Keratinocyte (primary cell): ENCODE measurements at regions not wholly inside any gene's neighbourhood (a gene's known extent, or its start where the extent isn't known, plus 50 kb on each side); places are given as distances from the start of the nearest gene placed in this dataset.

Experiments
- DNase-seq: peaks from one replicate; pipeline ENCODE4 v3.0.0-alpha.2; 2011; ENCODE audit warnings: low read depth, missing footprints, low spot score
- FAIRE-seq: peaks from 2 replicates; lab custom pipeline; 2011; peaks lifted over from hg19 to GRCh38; lab: Jason Lieb, UNC
- H2AFZ ChIP-seq: 2 replicates; pipeline ENCODE4 v1.6.0; 2012; ENCODE audit warnings: low read length, control low read depth, inconsistent platforms; ENCODE audit not compliant: control insufficient read depth
- H3K27ac ChIP-seq: 2 replicates; pipeline ENCODE4 v1.5.1; 2011; ENCODE audit warnings: low read length; ENCODE audit not compliant: control insufficient read depth, insufficient read depth
- H3K27me3 ChIP-seq: 3 replicates; pipeline ENCODE4 v1.6.0; 2011; ENCODE audit warnings: low read length; ENCODE audit not compliant: control insufficient read depth, insufficient read depth; ENCODE audit errors: extremely low read depth
- H3K36me3 ChIP-seq, 2 experiments: 2 replicates in 1 of 2; 3 replicates in 1 of 2; pipeline ENCODE4 v1.5.1; 2011; ENCODE audit warnings: low read length in 2 of 2, mild to moderate bottlenecking in 1 of 2; ENCODE audit not compliant: control insufficient read depth in 2 of 2, insufficient read depth in 2 of 2; ENCODE audit errors: extremely low read depth in 1 of 2
- H3K4me1 ChIP-seq: 3 replicates; pipeline ENCODE4 v1.5.1; 2011; ENCODE audit warnings: low read length; ENCODE audit not compliant: control insufficient read depth, insufficient read depth; ENCODE audit errors: extremely low read depth
- H3K4me2 ChIP-seq: 3 replicates; pipeline ENCODE4 v1.6.0; 2011; ENCODE audit warnings: low read depth, low read length; ENCODE audit not compliant: control insufficient read depth, insufficient read depth; ENCODE audit errors: extremely low read depth
- H3K4me3 ChIP-seq, 3 experiments: fragments of 200-600 bp in 1 of 3; sonication (generic) in 1 of 3; 2 replicates in 2 of 3; 3 replicates in 1 of 3; pipeline ENCODE4 v1.5.1; 2011 to 2016; ENCODE audit warnings: low read length in 3 of 3, mild to moderate bottlenecking in 3 of 3, control low read depth in 2 of 3, inconsistent platforms in 1 of 3, low read depth in 1 of 3, mixed read lengths in 1 of 3, mixed run types in 1 of 3, moderate library complexity in 1 of 3; ENCODE audit not compliant: control insufficient read depth in 2 of 3, insufficient read depth in 2 of 3; ENCODE audit errors: extremely low read depth in 1 of 3
- H3K79me2 ChIP-seq: 2 replicates; pipeline ENCODE4 v1.6.0; 2012; ENCODE audit warnings: low read length; ENCODE audit not compliant: control insufficient read depth, insufficient read depth
- H3K9ac ChIP-seq: 3 replicates; pipeline ENCODE4 v1.6.0; 2011; ENCODE audit warnings: low read length; ENCODE audit not compliant: control insufficient read depth, insufficient read depth; ENCODE audit errors: extremely low read depth
- H3K9me1 ChIP-seq: 3 replicates; pipeline ENCODE4 v1.6.0; 2011; ENCODE audit warnings: low read length; ENCODE audit not compliant: control insufficient read depth, insufficient read depth; ENCODE audit errors: extremely low read depth
- H3K9me3 ChIP-seq: 2 replicates; pipeline ENCODE4 v1.5.1; 2012; ENCODE audit warnings: low read depth, low read length; ENCODE audit not compliant: control insufficient read depth
- H4K20me1 ChIP-seq: 3 replicates; pipeline ENCODE4 v1.6.0; 2011; ENCODE audit warnings: low read length; ENCODE audit not compliant: control insufficient read depth, insufficient read depth; ENCODE audit errors: extremely low read depth
- EZH2 ChIP-seq: IDR thresholded peaks from one replicate; pipeline ENCODE4 v1.6.1; 2012; ENCODE audit warnings: inconsistent platforms, mild to moderate bottlenecking, low read length, moderate library complexity
- dilution Hi-C: fragments of 300-500 bp; cut with MboI; formaldehyde crosslinking; loops from one replicate; pipeline ENCODE4 v1.7.0; 2020; ENCODE audit warnings: low sequenced_read_pairs; ENCODE audit not compliant: extremely low pct_ligation_motif_present
- TF ChIP-seq, protein P1 (sequence below), 3 experiments: IDR thresholded peaks in 1 of 3; conservative IDR thresholded peaks in 1 of 3; optimal IDR thresholded peaks in 1 of 3; 2 replicates in 2 of 3; 3 replicates in 1 of 3; pipeline versions ENCODE3 to v1.5.1; 2011; ENCODE audit warnings: low read length in 3 of 3, mild to moderate bottlenecking in 3 of 3, moderate library complexity in 2 of 3, control low read depth in 1 of 3, inconsistent platforms in 1 of 3; ENCODE audit not compliant: insufficient read depth in 2 of 3; ENCODE audit errors: extremely low read depth in 1 of 3

DNA sequence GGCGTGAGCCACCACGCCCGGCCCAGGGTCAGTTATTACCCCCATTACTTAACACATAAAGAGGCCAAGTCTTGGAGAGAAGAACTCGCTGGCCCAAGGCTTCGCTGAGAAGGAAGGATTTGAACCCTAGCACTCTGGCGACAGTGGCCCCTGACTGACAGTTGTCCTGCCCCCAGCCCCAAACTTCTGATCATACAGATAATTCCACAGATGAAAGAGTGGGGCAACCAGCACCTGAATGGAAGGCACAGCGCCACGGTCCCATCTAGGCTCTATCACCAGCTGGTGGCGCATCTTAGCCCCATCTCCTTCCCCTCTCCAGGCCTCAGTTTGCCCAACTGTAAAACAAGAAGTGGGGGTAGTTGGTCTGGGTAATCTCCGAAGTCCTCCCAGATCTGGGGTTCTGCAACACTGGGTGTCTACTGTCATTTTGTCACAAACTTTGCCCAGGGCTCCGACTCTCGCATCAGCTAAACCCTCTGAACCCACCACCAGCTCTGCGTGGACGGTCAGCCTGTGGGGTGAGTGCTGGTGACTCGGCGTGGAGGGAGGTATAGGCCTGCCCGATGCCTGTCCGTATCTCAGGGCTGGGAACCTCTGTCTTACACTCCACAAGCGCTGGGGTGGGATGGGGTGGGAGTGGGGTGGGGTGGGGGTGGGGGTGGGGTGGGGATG is 209.3 kb downstream of the C9orf50 start:
- H3K9me1 ChIP-seq = no peaks in the 10 kb centered on the region
- H3K9me3 ChIP-seq = peaks cover 3% of the 10 kb centered on the region
- no peaks in the 10 kb centered on the region for H4K20me1 ChIP-seq
- H3K27me3 ChIP-seq = no peaks in the 10 kb centered on the region
- H3K9ac ChIP-seq = no peak overlapping the region
- no peak overlapping the region for H2AFZ ChIP-seq
- no peak for TF ChIP-seq EZH2
- TF ChIP-seq, protein P1, sequence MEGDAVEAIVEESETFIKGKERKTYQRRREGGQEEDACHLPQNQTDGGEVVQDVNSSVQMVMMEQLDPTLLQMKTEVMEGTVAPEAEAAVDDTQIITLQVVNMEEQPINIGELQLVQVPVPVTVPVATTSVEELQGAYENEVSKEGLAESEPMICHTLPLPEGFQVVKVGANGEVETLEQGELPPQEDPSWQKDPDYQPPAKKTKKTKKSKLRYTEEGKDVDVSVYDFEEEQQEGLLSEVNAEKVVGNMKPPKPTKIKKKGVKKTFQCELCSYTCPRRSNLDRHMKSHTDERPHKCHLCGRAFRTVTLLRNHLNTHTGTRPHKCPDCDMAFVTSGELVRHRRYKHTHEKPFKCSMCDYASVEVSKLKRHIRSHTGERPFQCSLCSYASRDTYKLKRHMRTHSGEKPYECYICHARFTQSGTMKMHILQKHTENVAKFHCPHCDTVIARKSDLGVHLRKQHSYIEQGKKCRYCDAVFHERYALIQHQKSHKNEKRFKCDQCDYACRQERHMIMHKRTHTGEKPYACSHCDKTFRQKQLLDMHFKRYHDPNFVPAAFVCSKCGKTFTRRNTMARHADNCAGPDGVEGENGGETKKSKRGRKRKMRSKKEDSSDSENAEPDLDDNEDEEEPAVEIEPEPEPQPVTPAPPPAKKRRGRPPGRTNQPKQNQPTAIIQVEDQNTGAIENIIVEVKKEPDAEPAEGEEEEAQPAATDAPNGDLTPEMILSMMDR (optimal IDR thresholded peaks at IDR 0.05 in 1 of 3, IDR thresholded peaks at IDR 0.05 in 1 of 3, conservative IDR thresholded peaks at IDR 0.05 in 1 of 3; ENCODE audit: extremely low read depth in 1 of 3, insufficient read depth in 2 of 3, low read length in 3 of 3) = peak in 1 of 3 experiments; percentile 4
- H3K4me1 ChIP-seq = peaks cover 26% of the 10 kb centered on the region
- no peak overlapping the region for H3K27ac ChIP-seq
- H3K4me3 ChIP-seq = no peak overlapping the region
- DNase-seq = no peak
- FAIRE-seq = no peak
- H3K36me3 ChIP-seq = no peaks in the 10 kb centered on the region
- no peaks in the 10 kb centered on the region for H3K79me2 ChIP-seq
- dilution Hi-C loops = no loop called here
- no peak overlapping the region for H3K4me2 ChIP-seq

DNA sequence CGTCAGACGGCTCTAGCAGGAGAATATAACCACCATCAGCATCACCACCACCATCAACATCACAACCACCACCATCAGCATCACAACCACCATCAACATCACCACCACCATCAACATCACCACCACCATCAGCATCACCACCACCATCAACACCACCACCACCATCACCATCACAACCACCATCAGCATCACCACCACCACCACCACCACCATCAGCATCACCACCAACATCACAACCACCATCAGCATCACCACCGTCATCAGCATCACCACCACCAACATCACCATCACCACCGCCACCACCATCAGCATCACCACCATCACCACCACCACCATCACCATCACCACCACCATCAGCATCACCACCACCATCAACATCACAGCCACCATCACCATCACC is 210.7 kb downstream of the C9orf50 start:
- no peak overlapping the region for H2AFZ ChIP-seq
- no peak for TF ChIP-seq EZH2
- TF ChIP-seq, protein P1 (optimal IDR thresholded peaks at IDR 0.05 in 1 of 3, IDR thresholded peaks at IDR 0.05 in 1 of 3, conservative IDR thresholded peaks at IDR 0.05 in 1 of 3; ENCODE audit: extremely low read depth in 1 of 3, insufficient read depth in 2 of 3, low read length in 3 of 3) = no peak
- no peaks in the 10 kb centered on the region for H3K36me3 ChIP-seq
- no peaks in the 10 kb centered on the region for H4K20me1 ChIP-seq
- no peaks in the 10 kb centered on the region for H3K79me2 ChIP-seq
- H3K27ac ChIP-seq = no peak overlapping the region
- H3K4me1 ChIP-seq = peaks cover 37% of the 10 kb centered on the region
- no peaks in the 10 kb centered on the region for H3K27me3 ChIP-seq
- peaks cover 3% of the 10 kb centered on the region for H3K9me3 ChIP-seq
- no peaks in the 10 kb centered on the region for H3K9me1 ChIP-seq
- DNase-seq (no peak), FAIRE-seq (no peak)
- dilution Hi-C loops = no loop called here
- no peak overlapping the region for H3K4me3 ChIP-seq
- H3K9ac ChIP-seq = no peak overlapping the region
- no peak overlapping the region for H3K4me2 ChIP-seq
